ENCODE measurements at regions not wholly inside any gene's neighbourhood (a gene's known extent, or its start where the extent isn't known, plus 50 kb on each side); places are given as distances from the start of the nearest gene placed in this dataset.

GRCh38 chr5:175082866-175083590 lies 358.6 kb downstream of the MSX2 start:
- no peaks in the 10 kb centered on the region for H3K9me3 ChIP-seq (ENCODE audit: control insufficient read depth, low read length, poor library complexity, severe bottlenecking)
- Mint-ChIP-seq H3K4me3 (no peak overlapping the region), H3K36me3 (ENCODE audit: low read depth) (no peaks in the 10 kb centered on the region), H3K27ac (no peak overlapping the region), H3K4me1 (no peaks in the 10 kb centered on the region), H3K27me3 (peaks cover 17% of the 10 kb centered on the region)
- ATAC-seq (no peak), DNase-seq (no peak)

- no peak overlapping the region for H3K27ac Mint-ChIP-seq
- DNase-seq (no peak), ATAC-seq (no peak)
- no peaks in the 10 kb centered on the region for H3K9me3 ChIP-seq (ENCODE audit: control insufficient read depth, low read length, poor library complexity, severe bottlenecking)
- H3K4me1 Mint-ChIP-seq: no peaks in the 10 kb centered on the region
- H3K36me3 Mint-ChIP-seq (ENCODE audit: low read depth): no peaks in the 10 kb centered on the region
- peaks cover 17% of the 10 kb centered on the region for H3K27me3 Mint-ChIP-seq
- no peak overlapping the region for H3K4me3 Mint-ChIP-seq
Observed at GRCh38 chr5:175082346-175082745, 358.0 kb downstream of the MSX2 start.

GRCh38 chr5:175079707-175080106 lies 355.3 kb downstream of the MSX2 start:
- ATAC-seq: no peak
- Mint-ChIP-seq H3K4me3 (no peak overlapping the region), H3K27ac (no peak overlapping the region), H3K36me3 (ENCODE audit: low read depth) (no peaks in the 10 kb centered on the region), H3K27me3 (peaks cover 17% of the 10 kb centered on the region), H3K4me1 (no peaks in the 10 kb centered on the region)
- H3K9me3 ChIP-seq (ENCODE audit: control insufficient read depth, low read length, poor library complexity, severe bottlenecking): no peaks in the 10 kb centered on the region
- no peak for DNase-seq

GRCh38 chr5:175070283-175070682 lies 345.9 kb downstream of the MSX2 start:
- Mint-ChIP-seq H3K27me3 (no peaks in the 10 kb centered on the region), H3K4me1 (no peaks in the 10 kb centered on the region), H3K27ac (no peak overlapping the region), H3K36me3 (ENCODE audit: low read depth) (no peaks in the 10 kb centered on the region), H3K4me3 (no peak overlapping the region)
- DNase-seq: no peak
- no peaks in the 10 kb centered on the region for H3K9me3 ChIP-seq (ENCODE audit: control insufficient read depth, low read length, poor library complexity, severe bottlenecking)
- ATAC-seq: no peak

GRCh38 chr5:175060257-175060656 lies 335.9 kb downstream of the MSX2 start:
- no peak for DNase-seq
- ATAC-seq: no peak
- H3K4me3 Mint-ChIP-seq: no peak overlapping the region
- peaks cover 4% of the 10 kb centered on the region for H3K4me1 Mint-ChIP-seq
- peaks cover 2% of the 10 kb centered on the region for H3K36me3 Mint-ChIP-seq (ENCODE audit: low read depth)
- H3K9me3 ChIP-seq (ENCODE audit: control insufficient read depth, low read length, poor library complexity, severe bottlenecking): no peaks in the 10 kb centered on the region
- peaks cover 38% of the 10 kb centered on the region for H3K27me3 Mint-ChIP-seq
- H3K27ac Mint-ChIP-seq: no peak overlapping the region

GRCh38 chr5:175059687-175060211 lies 335.4 kb downstream of the MSX2 start:
- no peak overlapping the region for H3K4me3 Mint-ChIP-seq
- peaks cover 2% of the 10 kb centered on the region for H3K36me3 Mint-ChIP-seq (ENCODE audit: low read depth)
- DNase-seq (no peak), ATAC-seq (no peak)
- no peak overlapping the region for H3K27ac Mint-ChIP-seq
- H3K4me1 Mint-ChIP-seq: peaks cover 4% of the 10 kb centered on the region
- peaks cover 38% of the 10 kb centered on the region for H3K27me3 Mint-ChIP-seq
- no peaks in the 10 kb centered on the region for H3K9me3 ChIP-seq (ENCODE audit: control insufficient read depth, low read length, poor library complexity, severe bottlenecking)

GRCh38 chr5:175056831-175057230 lies 332.4 kb downstream of the MSX2 start:
- peaks cover 42% of the 10 kb centered on the region for H3K27me3 Mint-ChIP-seq
- H3K4me3 Mint-ChIP-seq: no peak overlapping the region
- no peak for DNase-seq
- peaks cover 2% of the 10 kb centered on the region for H3K36me3 Mint-ChIP-seq (ENCODE audit: low read depth)
- H3K27ac Mint-ChIP-seq: no peak overlapping the region
- no peak for ATAC-seq
- no peaks in the 10 kb centered on the region for H3K9me3 ChIP-seq (ENCODE audit: control insufficient read depth, low read length, poor library complexity, severe bottlenecking)
- peaks cover 4% of the 10 kb centered on the region for H3K4me1 Mint-ChIP-seq

GRCh38 chr5:175054243-175054642 lies 329.9 kb downstream of the MSX2 start:
- Mint-ChIP-seq H3K4me1 (no peaks in the 10 kb centered on the region), H3K27ac (no peak overlapping the region), H3K4me3 (no peak overlapping the region), H3K36me3 (ENCODE audit: low read depth) (peaks cover 2% of the 10 kb centered on the region), H3K27me3 (peaks cover 31% of the 10 kb centered on the region)
- no peaks in the 10 kb centered on the region for H3K9me3 ChIP-seq (ENCODE audit: control insufficient read depth, low read length, poor library complexity, severe bottlenecking)
- ATAC-seq: no peak
- DNase-seq: no peak

GRCh38 chr5:175052351-175052750 lies 328.0 kb downstream of the MSX2 start:
- Mint-ChIP-seq H3K4me1 (no peaks in the 10 kb centered on the region), H3K27me3 (peaks cover 19% of the 10 kb centered on the region), H3K36me3 (ENCODE audit: low read depth) (peaks cover 2% of the 10 kb centered on the region), H3K4me3 (no peak overlapping the region), H3K27ac (no peak overlapping the region)
- DNase-seq (no peak), ATAC-seq (no peak)
- H3K9me3 ChIP-seq (ENCODE audit: control insufficient read depth, low read length, poor library complexity, severe bottlenecking): no peaks in the 10 kb centered on the region

- H3K27me3 Mint-ChIP-seq: peaks cover 7% of the 10 kb centered on the region
Observed at GRCh38 chr5:175047048-175047447, 322.7 kb downstream of the MSX2 start.

GRCh38 chr5:175045820-175046219 lies 321.4 kb downstream of the MSX2 start:
- H3K9me3 ChIP-seq (ENCODE audit: control insufficient read depth, low read length, poor library complexity, severe bottlenecking): no peaks in the 10 kb centered on the region
- Mint-ChIP-seq H3K4me3 (no peak overlapping the region), H3K27ac (no peak overlapping the region), H3K27me3 (peaks cover 7% of the 10 kb centered on the region), H3K4me1 (no peaks in the 10 kb centered on the region), H3K36me3 (ENCODE audit: low read depth) (no peaks in the 10 kb centered on the region)
- DNase-seq (no peak), ATAC-seq (no peak)

More at GRCh38 chr5:175047048-175047447, 322.7 kb downstream of the MSX2 start:
- Mint-ChIP-seq H3K27ac (no peak overlapping the region), H3K36me3 (ENCODE audit: low read depth) (no peaks in the 10 kb centered on the region), H3K4me3 (no peak overlapping the region), H3K4me1 (no peaks in the 10 kb centered on the region)
- no peaks in the 10 kb centered on the region for H3K9me3 ChIP-seq (ENCODE audit: control insufficient read depth, low read length, poor library complexity, severe bottlenecking)
- ATAC-seq: no peak
- no peak for DNase-seq

- Mint-ChIP-seq H3K4me3 (no peak overlapping the region), H3K4me1 (no peaks in the 10 kb centered on the region), H3K36me3 (ENCODE audit: low read depth) (no peaks in the 10 kb centered on the region), H3K27me3 (no peaks in the 10 kb centered on the region), H3K27ac (no peak overlapping the region)
- H3K9me3 ChIP-seq (ENCODE audit: control insufficient read depth, low read length, poor library complexity, severe bottlenecking): no peaks in the 10 kb centered on the region
- DNase-seq (no peak), ATAC-seq (no peak)
Observed at GRCh38 chr5:175037820-175038219, 313.4 kb downstream of the MSX2 start.

GRCh38 chr5:175035882-175036533 lies 311.6 kb downstream of the MSX2 start:
- Mint-ChIP-seq H3K27me3 (no peaks in the 10 kb centered on the region), H3K36me3 (ENCODE audit: low read depth) (no peaks in the 10 kb centered on the region), H3K4me3 (no peak overlapping the region), H3K27ac (no peak overlapping the region), H3K4me1 (no peaks in the 10 kb centered on the region)
- ATAC-seq (no peak), DNase-seq (no peak)
- no peaks in the 10 kb centered on the region for H3K9me3 ChIP-seq (ENCODE audit: control insufficient read depth, low read length, poor library complexity, severe bottlenecking)

- no peak overlapping the region for H3K4me3 Mint-ChIP-seq
- no peaks in the 10 kb centered on the region for H3K9me3 ChIP-seq (ENCODE audit: control insufficient read depth, low read length, poor library complexity, severe bottlenecking)
- no peak for ATAC-seq
- DNase-seq: no peak
- H3K4me1 Mint-ChIP-seq: no peaks in the 10 kb centered on the region
- H3K36me3 Mint-ChIP-seq (ENCODE audit: low read depth): no peaks in the 10 kb centered on the region
- H3K27me3 Mint-ChIP-seq: no peaks in the 10 kb centered on the region
- no peak overlapping the region for H3K27ac Mint-ChIP-seq
Observed at GRCh38 chr5:175034924-175035323, 310.5 kb downstream of the MSX2 start.
